ENCODE measurements at regions not wholly inside any gene's neighbourhood (a gene's known extent, or its start where the extent isn't known, plus 50 kb on each side); places are given as distances from the start of the nearest gene placed in this dataset.
"Not testable (repeated sequence)": the region's sequence is repeated elsewhere in the genome, so short reads cannot be mapped to it uniquely, and the experiment has no call there.

DNA sequence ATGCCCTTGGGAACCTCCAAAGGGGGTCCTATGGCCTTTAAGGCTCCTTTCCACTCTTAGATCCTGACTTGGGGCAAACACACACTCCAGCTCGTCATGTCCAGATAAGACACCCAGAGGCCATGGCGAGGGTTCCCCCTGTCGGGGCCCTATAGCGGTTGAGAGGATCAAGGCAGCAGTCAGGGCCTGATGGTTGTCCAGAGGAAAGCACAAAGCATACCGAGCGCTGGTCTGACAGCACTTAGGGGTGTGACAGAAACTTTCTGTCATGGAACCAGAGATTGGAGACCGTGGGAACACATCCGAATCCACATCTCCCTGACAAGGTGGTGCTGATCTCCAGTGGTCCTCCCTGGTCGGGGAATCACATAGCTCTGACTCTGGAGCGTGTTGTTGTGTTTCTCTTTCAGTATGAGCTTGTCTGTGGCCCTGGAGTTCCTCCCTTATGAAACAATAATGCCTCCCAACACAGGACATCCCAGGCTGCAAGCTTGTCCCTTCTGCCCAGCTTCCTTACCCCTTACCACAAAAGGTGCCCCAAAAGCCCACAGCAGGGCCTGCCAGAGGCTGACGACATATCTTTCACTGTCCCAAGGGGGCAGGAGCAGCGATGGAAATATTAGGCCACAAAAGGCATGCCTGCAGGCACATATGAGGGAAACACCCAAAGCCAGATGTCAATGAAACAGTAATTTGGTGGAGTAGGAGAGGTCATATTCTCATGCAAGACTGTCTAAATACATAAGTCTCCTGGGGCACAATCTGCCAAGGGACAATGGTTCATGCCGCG is 144.2 kb downstream of the ADRA2C start:
- TF ChIP-seq POLR2AphosphoS5, POLR2A (IDR thresholded peaks at IDR 0.05): not testable (repeated sequence)

Measured in prostate gland (tissue), 1 donor.